HepG2 (cell line): ENCODE measurements at regions not wholly inside any gene's neighbourhood (a gene's known extent, or its start where the extent isn't known, plus 50 kb on each side); places are given as distances from the start of the nearest gene placed in this dataset.
"Not testable (repeated sequence)": the region's sequence is repeated elsewhere in the genome, so short reads cannot be mapped to it uniquely, and the experiment has no call there.

ENCODE experiments used
- ATAC-seq: fragments of 200-7000 bp; cut with Tn5 transposase; 3 replicates; pipeline ENCODE4 v1.9.1; 2020; ENCODE audit warnings: mild to moderate bottlenecking, moderate library complexity
- BruUV-seq: library from RNA; stranded (reverse); fragments of 400-500 nt; replicated peaks from 2 replicates; lab custom pipeline; 2021; lab: Mats Ljungman, UMichigan
- CTCF ChIA-PET: fragments of 300-600 bp; formaldehyde crosslinking; extraction: SDS; loops from one replicate; lab custom pipeline; 2021; ENCODE audit warnings: low total read pairs, inconsistent platforms, low intra/inter-chr PET ratio; lab: Yijun Ruan, JAX
- POLR2A ChIA-PET: fragments of 350-600 bp; sonication (Branson Sonifier 250); formaldehyde crosslinking; loops from one replicate; lab custom pipeline; 2020; ENCODE audit warnings: antibody characterized with exemption, inconsistent platforms; lab: Yijun Ruan, JAX
- DNase-seq: peaks from one replicate; pipeline ENCODE4 v3.0.0-alpha.2; 2015; ENCODE audit warnings: low spot score
- FAIRE-seq: peaks from 3 replicates; lab custom pipeline; 2011; peaks lifted over from hg19 to GRCh38; lab: Jason Lieb, UNC
- H2AFZ ChIP-seq: one replicate; pipeline ENCODE4 v1.6.1; 2011; ENCODE audit warnings: low read length, inconsistent platforms
- H3K27ac ChIP-seq: fragments of 300-600 bp; 3 replicates; pipeline ENCODE4 v1.8.0; 2011; ENCODE audit warnings: mixed run types, mild to moderate bottlenecking, mixed read lengths, low read length, inconsistent platforms; ENCODE audit not compliant: insufficient read depth; ENCODE audit errors: extremely low read length
- H3K27me3 ChIP-seq, 2 experiments: fragments of 200-600 bp in 1 of 2; 2 replicates in 1 of 2; 3 replicates in 1 of 2; pipeline versions ENCODE4 v1.6.0 to v1.8.0; 2011; ENCODE audit warnings: low read length in 2 of 2, mild to moderate bottlenecking in 2 of 2, moderate library complexity in 2 of 2, inconsistent platforms in 1 of 2; ENCODE audit not compliant: insufficient read depth in 2 of 2, control insufficient read depth in 1 of 2
- H3K36me3 ChIP-seq, 2 experiments: fragments of 200-600 bp in 1 of 2; replicated peaks in 1 of 2; 2 replicates in 1 of 2; 3 replicates in 1 of 2; pipeline versions ENCODE4 v1.5.1 to v1.8.0; 2011; ENCODE audit warnings: low read length in 2 of 2, inconsistent platforms in 1 of 2; ENCODE audit not compliant: insufficient read depth in 2 of 2, control insufficient read depth in 1 of 2
- H3K4me1 ChIP-seq: 2 replicates; pipeline ENCODE4 v1.5.1; 2012; ENCODE audit warnings: low read length, inconsistent platforms; ENCODE audit not compliant: insufficient read depth
- H3K4me2 ChIP-seq: 2 replicates; pipeline ENCODE4 v1.6.0; 2011; ENCODE audit warnings: low read depth, low read length, inconsistent platforms
- H3K4me3 ChIP-seq, 3 experiments: fragments of 200-600 bp in 1 of 3; sonication (generic), shearing (Covaris generic) in 1 of 3; replicated peaks in 1 of 3; 2 replicates each; pipeline ENCODE4 v1.5.1; 2011 to 2016; ENCODE audit warnings: low read length in 3 of 3, inconsistent platforms in 2 of 3, low read depth in 2 of 3, mild to moderate bottlenecking in 2 of 3, control low read depth in 1 of 3, mixed read lengths in 1 of 3; ENCODE audit not compliant: insufficient read depth in 1 of 3
- H3K79me2 ChIP-seq: one replicate; pipeline ENCODE4 v1.6.1; 2011; ENCODE audit warnings: low read length, inconsistent platforms; ENCODE audit not compliant: insufficient read depth
- H3K9ac ChIP-seq: 2 replicates; pipeline ENCODE4 v1.6.0; 2011; ENCODE audit warnings: mild to moderate bottlenecking, low read depth, low read length, inconsistent platforms; ENCODE audit not compliant: insufficient read depth
- H3K9me3 ChIP-seq: 2 replicates; pipeline ENCODE4 v1.5.1; 2012; ENCODE audit warnings: mild to moderate bottlenecking, low read length
- H4K20me1 ChIP-seq: 2 replicates; pipeline ENCODE4 v1.6.0; 2011; ENCODE audit warnings: inconsistent platforms, mild to moderate bottlenecking, low read length, moderate library complexity; ENCODE audit not compliant: insufficient read depth
- LCORL ChIP-seq, 2 experiments: fragments of 450-650 bp in 1 of 2; sonication (generic) in 1 of 2; formaldehyde crosslinking in 1 of 2; IDR thresholded peaks; 2 replicates each; pipeline versions ENCODE4 v1.5.0 to v1.6.1; 2017 to 2020; ENCODE audit warnings: antibody characterized with exemption in 1 of 2, missing genetic modification reagents in 1 of 2
- RFX5 ChIP-seq: IDR thresholded peaks from 2 replicates; pipeline ENCODE4 v1.6.1; 2011; ENCODE audit warnings: low read depth, low read length, improper control_type of control experiment
- TRAFD1 ChIP-seq: sonication (generic); formaldehyde crosslinking; IDR thresholded peaks from 2 replicates; pipeline ENCODE4 v1.5.1; 2020; ENCODE audit warnings: missing genetic modification reagents, mild to moderate bottlenecking, borderline replicate concordance
- WGBS: methylation state at CpG from one replicate; pipeline ENCODE4 v1.1.6; 2017; ENCODE audit warnings: low lambda C conversion rate; 5-methylcytosine and 5-hydroxymethylcytosine counted together
- in situ Hi-C: cut with HindIII; loops from 2 replicates; pipeline ENCODE4 v1.10.0; 2017; ENCODE audit warnings: low pct_unique_long_range_greater_than_20kb; ENCODE audit not compliant: extremely low pct_ligation_motif_present
- intact Hi-C: fragments of 100-400 bp; cut with micrococcal nuclease; formaldehyde crosslinking; loops from one replicate; pipeline ENCODE4 v1.10.0; 2022; ENCODE audit not compliant: unreplicated experiment
- TF ChIP-seq, protein P1 (sequence below): IDR thresholded peaks from 2 replicates; pipeline ENCODE4 v1.6.1; 2016; ENCODE audit warnings: mild to moderate bottlenecking, missing biosample characterization, missing genetic modification reagents

DNA sequence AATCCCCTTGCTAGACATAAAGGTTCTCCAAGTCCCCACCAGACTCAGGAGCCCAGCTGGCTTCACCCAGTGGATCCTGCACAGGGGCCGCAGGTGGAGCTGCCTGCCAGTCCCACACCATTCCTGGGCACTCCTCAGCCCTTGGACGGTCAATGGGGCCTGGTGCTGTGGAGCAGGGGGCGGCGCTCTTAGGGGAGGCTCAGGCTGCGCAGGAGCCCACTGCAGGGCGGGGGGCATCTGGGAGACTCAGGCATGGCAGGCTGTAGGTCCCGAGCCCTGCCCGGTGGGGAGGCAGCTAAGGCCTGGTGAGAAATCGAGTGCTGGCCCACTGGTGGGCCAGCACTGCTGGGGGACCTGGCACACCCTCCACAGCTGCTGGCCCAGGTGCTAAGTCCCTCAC lies 75.1 kb upstream of the TBC1D5 start (continued):
- TF ChIP-seq, protein P1, sequence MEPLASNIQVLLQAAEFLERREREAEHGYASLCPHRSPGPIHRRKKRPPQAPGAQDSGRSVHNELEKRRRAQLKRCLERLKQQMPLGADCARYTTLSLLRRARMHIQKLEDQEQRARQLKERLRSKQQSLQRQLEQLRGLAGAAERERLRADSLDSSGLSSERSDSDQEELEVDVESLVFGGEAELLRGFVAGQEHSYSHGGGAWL (CRISPR knock-in tag): no peak
- TF ChIP-seq LCORL (IDR thresholded peaks at IDR 0.05): no peak
- no peak for TF ChIP-seq LCORL (CRISPR knock-in tag; IDR thresholded peaks at IDR 0.05)
- TF ChIP-seq TRAFD1: no peak
- no peak for TF ChIP-seq RFX5

- POLR2A ChIA-PET, H3K4me2 ChIP-seq: not testable (repeated sequence)
These were observed 74.4 kb upstream of the TBC1D5 start for GRCh38 chr3:17816839-17817238.

DNA sequence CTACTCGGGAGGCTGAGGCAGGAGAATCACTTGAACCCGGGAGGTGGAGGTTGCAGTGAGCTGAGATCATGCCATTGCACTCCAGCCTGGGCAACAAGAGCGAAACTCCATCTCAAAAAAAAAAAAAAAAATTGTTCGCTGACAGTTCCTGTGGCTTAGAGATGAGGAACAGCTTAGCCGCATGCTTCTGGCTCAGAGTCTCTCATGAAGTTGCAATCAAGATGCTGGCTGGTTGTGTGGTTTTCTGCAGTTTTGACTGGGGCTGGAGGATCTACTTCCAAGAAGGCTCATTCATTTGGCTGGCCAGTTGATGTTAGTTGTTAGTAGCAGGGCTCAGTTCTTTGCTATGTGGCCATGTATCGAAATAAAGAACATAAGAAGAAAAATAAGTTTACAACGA lies 69.9 kb upstream of the TBC1D5 start:
- H3K4me1 ChIP-seq, H3K79me2 ChIP-seq, FAIRE-seq, H4K20me1 ChIP-seq, H3K4me3 ChIP-seq, H3K27ac ChIP-seq, BruUV-seq, CTCF ChIA-PET, POLR2A ChIA-PET, H3K36me3 ChIP-seq, in situ Hi-C loops, DNase-seq, H3K9ac ChIP-seq, H3K9me3 ChIP-seq, ATAC-seq, H3K27me3 ChIP-seq, H2AFZ ChIP-seq, intact Hi-C loops, H3K4me2 ChIP-seq: not testable (repeated sequence)
- 32% methylated on average over 7 of the region's 7 CpGs for WGBS

More at GRCh38 chr3:17816839-17817238, 74.4 kb upstream of the TBC1D5 start:
- H3K4me3 ChIP-seq, ATAC-seq, H4K20me1 ChIP-seq, H3K79me2 ChIP-seq, FAIRE-seq, H3K36me3 ChIP-seq, H3K9ac ChIP-seq, in situ Hi-C loops, DNase-seq, H3K4me1 ChIP-seq, BruUV-seq, H3K9me3 ChIP-seq, H3K27me3 ChIP-seq, intact Hi-C loops, H3K27ac ChIP-seq, CTCF ChIA-PET, H2AFZ ChIP-seq: not testable (repeated sequence)
- WGBS: 13% methylated on average over 3 of the region's 3 CpGs
